ENCODE measurements at regions not wholly inside any gene's neighbourhood (a gene's known extent, or its start where the extent isn't known, plus 50 kb on each side); places are given as distances from the start of the nearest gene placed in this dataset.
"Not testable (repeated sequence)": the region's sequence is repeated elsewhere in the genome, so short reads cannot be mapped to it uniquely, and the experiment has no call there.

DNA sequence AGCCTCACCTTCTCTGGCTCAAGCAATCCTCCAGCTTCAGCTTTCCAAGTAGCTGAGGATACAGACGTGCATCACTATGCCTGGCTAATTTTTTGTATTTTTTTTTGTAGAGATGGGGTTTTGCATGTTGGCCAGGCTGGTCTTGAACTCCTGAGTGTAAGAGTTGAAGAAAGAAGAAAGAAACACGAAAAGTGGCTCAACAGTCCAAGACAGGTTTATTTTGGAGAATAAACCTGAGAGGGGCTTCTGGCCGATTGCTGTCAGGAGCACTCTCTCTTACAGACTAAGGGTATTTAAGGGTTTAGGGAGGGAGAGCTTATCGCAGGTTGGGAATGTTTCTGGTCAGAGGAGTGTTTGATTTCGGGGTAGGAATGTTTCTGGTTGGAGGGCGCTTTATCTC, 75.9 kb downstream of the RRM2 start:
- DNase-seq = not testable (repeated sequence)

DNA sequence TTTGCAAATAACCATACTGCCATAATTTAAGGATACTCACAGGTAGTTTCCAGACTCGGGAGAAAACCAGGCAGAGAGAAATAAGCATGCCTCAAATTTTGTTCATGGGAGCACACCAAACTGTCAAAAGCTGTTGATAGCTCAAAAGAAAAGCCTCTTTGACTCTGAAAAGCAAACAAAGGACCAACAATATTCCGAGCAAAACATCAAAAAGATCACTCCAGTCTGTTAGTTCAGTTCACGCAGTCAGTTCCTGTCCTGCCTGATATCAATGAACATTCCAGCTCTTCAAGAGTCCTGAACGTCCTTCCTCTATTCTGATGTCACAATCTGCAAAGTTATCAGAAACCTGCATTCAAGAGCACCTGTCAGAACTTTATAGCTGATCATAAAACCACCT, 78.7 kb downstream of the RRM2 start:
- DNase-seq = no peak

GRCh38 chr2:10202131-10202665, 79.7 kb downstream of the RRM2 start:
- DNase-seq = no peak

GRCh38 chr2:10204326-10205161, 82.0 kb downstream of the RRM2 start:
- DNase-seq = no peak

- DNase-seq = no peak
Measured at GRCh38 chr2:10205162-10205475, 82.6 kb downstream of the RRM2 start.

- no peak for DNase-seq
Measured at GRCh38 chr2:10208736-10209135, 86.2 kb downstream of the RRM2 start.

- DNase-seq = no peak
Measured at GRCh38 chr2:10209406-10209935, 86.9 kb downstream of the RRM2 start.

GRCh38 chr2:10210336-10210735, 87.8 kb downstream of the RRM2 start:
- no peak for DNase-seq

DNA sequence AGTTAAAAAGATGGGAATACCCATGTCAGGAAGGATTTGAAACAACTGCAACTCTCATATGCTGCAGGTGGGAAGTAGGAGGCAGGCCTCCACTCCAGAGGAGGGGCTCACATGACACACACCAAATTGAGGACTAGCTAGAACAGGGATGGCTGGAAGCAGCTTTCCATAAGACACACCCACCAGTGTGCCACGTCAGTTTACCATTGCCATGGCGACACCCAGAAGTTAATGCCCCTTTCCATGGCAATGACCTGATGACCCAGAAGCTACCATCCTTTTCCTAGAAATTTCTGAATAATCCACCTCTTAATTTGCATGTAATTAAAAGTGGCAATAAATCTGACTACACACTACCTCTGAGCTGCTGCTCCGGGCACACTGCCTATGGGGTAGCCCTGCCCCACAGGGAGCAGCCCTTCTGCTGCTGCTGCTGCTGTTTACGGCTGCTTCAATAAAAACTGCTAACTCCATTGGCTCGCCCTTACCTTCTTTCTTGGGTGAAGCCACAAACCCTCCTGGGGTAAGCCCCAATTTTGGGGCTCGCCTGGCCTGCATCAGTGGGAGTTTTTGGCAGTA, 89.4 kb downstream of the RRM2 start:
- no peak for DNase-seq

DNA sequence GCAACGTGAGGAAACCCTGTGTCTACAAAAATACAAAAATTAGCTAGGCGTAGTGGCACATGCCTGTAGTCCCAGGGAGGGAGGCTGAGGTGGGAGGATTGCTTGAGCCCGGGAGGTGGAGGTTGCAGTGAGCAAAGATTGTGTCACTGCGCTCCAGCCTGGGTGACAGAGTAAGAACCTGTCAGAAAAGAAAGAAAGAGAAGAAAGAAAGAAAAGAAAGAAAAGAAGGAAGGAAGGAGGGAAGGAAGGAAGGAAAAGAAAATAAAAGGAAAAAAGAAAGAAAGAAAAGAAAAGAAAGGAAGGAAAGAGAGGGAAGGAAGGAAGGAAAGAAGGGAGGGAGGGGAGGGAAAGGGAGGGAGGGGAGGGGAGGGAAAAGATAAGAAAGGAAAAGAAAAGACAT, 89.9 kb upstream of the HPCAL1 start:
- DNase-seq = no peak

DNA sequence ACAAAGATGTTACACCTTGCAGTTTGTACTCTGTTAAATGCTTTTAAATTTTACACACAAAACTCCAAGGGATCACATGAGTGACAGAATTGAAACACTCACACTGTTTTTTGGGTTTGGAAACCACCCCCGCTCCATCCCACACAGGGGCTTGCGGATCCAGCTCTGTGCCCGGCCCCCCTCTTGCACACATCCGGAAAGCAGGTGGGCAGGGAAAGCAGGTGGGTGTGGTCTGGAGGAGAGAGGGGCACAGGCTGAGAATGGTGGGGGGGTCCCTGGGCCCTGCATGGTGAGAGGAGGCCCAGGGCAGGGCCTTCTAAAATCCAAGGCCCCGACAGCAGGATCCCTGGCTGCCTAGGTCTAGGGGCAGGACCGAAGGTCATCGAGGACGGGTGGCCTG, 88.5 kb upstream of the HPCAL1 start:
- peak in 3 of 56 donors; percentile 5 to 24 (median 11) for DNase-seq

DNA sequence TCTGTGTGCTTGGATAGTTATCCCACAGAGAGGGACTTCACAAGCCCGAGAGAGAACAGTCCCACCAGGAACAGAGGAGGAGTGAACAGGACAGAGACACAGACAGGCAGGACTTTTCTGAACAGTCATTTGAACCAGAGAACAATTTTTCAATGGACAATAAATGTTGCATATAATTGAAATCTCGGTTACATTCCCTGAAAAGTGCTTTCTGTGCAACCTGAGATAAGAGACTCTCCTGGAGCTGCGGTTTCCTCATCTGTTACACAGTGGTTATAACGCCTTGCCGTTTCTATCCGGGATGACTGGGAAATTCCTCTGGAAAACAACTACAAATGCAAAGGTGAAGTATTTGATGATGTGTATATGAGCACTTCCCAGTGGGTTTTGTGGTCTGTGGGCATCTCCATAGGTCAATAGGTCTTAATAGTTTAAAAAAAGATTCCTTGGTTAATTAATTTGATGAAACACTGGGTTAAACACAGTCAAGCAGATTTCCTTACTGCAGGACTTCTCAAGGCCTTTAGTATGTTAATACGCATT, 87.2 kb upstream of the HPCAL1 start:
- no peak for DNase-seq

GRCh38 chr2:10216677-10217488, 85.8 kb upstream of the HPCAL1 start:
- no peak for DNase-seq

DNA sequence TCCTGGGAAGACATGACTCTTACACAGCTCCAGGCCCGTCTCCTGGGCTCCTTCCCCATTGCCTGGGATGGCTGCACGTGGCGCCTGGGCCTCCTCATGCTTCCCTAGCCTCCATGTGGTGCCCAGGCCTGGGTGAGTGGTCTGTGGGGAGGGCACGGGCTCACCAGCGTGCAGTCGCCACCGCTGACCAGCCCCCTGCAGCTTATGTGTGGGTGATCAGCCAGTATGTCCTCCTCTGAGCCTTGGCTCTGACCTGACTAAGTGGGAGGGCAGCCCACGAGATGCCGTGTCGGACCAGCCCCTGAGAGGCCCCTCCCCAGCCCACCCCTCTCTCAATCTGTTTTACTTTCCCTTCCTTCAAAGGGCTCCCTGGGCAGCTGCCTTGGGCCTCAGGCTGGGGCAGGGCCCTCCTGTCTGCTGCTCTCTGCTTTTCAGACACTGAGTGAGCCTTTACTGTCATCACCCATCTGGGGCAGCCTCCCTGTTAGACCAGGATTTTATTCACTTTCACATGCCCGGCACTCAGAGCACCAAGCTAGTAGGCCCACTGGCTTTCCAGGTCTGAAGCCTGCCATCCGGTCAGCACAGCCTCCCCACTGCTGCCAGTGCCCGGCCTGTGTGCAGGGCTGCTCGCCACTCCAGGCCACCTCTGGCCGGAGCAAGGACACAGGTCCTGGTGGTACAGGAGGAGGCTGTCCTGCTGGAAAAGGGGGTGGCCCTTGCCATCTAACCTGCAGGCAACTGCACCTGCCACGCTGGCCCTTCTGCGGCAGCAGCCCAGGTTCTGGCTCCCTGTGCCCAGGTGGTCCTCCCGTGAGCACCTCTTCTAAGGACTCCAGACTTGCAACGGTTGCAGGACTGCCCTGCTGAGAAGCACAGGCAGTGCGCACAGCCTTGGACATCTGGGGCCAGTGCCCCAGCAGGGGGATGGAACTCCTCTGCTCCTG, 84.9 kb upstream of the HPCAL1 start:
- DNase-seq = no peak

- DNase-seq = no peak
Measured at GRCh38 chr2:10220045-10220901, 82.4 kb upstream of the HPCAL1 start.

- DNase-seq = no peak
Measured at GRCh38 chr2:10220902-10221391, 81.8 kb upstream of the HPCAL1 start.

- DNase-seq = no peak
Measured at GRCh38 chr2:10221443-10221842, 81.3 kb upstream of the HPCAL1 start.

- no peak for DNase-seq
Measured at GRCh38 chr2:10221976-10222870, 80.5 kb upstream of the HPCAL1 start.
